Activated CD4-positive, alpha-beta T cell treated with anti-CD3 and anti-CD28 coated beads, Interleukin-2, amount 50 U/mL, for 24 hours (primary cell): ENCODE measurements at regions not wholly inside any gene's neighbourhood (a gene's known extent, or its start where the extent isn't known, plus 50 kb on each side); places are given as distances from the start of the nearest gene placed in this dataset.
"Not testable (repeated sequence)": the region's sequence is repeated elsewhere in the genome, so short reads cannot be mapped to it uniquely, and the experiment has no call there.

Experiments used
- DNase-seq, 2 donors: peaks; one replicate each; pipeline ENCODE4 v3.0.0-alpha.2; 2020; ENCODE audit warnings: low read depth in 1 of 2, low spot score in 1 of 2

GRCh38 chr2:125341353-125341752 is 1314.6 kb upstream of the GYPC start:
- no peak for DNase-seq

- not testable (repeated sequence) for DNase-seq
Measured at GRCh38 chr2:125353542-125353941, 1302.4 kb upstream of the GYPC start.

DNA sequence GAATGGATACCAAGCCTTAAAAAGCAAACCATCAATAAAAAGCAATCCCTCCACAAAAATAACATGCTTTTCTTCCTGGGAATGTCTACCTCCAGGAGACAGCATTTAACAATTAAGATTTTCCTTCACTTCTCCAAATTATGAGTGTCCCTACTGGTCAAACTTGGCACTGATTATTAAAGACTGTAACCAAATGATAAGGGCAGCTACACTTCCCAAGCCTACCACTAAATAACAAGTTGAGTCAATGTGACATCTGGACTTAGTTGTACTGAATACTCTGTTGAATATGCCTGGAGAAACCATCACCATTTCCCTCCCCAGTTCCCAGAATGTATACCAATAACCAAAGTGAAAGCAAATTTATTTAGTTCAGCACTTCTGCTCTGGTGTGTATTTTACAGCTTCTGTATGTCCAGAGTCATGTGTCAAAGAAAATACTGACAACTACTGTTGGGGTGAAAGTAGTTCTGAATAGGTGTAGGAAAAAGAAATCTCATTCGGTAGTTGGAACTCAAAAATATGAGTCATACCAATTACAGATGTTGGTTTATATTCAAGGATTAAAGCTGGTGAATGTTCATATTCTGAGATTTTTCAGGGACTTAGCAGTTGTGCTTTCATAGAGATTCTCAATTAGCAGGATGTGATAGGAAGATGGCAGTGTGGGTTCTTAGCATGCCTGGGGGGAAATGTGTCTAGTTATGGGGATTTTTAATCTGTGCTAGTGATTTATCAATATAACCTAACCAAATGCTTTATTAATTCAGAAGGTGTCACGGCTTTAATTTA is 1291.6 kb upstream of the GYPC start:
- no peak for DNase-seq

DNA sequence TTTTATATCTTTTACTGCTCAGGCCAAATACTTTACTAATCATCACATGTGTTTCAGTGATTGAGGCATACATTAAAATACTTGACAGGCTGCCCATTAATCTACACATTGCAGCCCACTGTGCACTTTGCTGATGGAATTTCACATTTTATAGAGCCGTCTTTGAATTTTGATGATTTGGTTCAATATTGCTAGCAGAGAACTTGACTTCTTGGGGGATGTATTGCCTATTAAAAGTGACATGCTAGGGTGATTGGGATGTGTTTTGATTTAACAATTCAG is 1291.0 kb upstream of the GYPC start:
- DNase-seq: no peak

DNA sequence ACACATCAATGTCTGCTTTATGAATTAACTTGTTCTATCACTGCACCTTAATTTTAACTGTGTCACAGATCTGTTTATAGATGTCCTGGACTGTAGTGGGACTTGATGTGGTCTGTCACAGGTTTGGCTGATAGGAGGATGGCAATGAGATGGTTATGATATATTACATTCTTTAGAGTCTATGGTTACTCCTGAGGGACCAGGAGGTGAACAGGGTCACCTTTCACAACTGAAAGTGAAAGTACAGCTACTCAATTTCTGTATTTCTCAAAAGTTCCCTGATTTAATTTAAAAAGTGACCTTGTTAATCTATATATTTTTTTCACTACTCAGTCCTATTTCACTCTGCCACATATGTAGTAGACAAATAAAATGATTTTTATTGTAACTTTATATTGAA is 1284.1 kb upstream of the GYPC start:
- no peak for DNase-seq

GRCh38 chr2:125373293-125373692 is 1282.7 kb upstream of the GYPC start:
- DNase-seq: no peak

- no peak for DNase-seq
Measured at GRCh38 chr2:125386074-125386473, 1269.9 kb upstream of the GYPC start.

DNA sequence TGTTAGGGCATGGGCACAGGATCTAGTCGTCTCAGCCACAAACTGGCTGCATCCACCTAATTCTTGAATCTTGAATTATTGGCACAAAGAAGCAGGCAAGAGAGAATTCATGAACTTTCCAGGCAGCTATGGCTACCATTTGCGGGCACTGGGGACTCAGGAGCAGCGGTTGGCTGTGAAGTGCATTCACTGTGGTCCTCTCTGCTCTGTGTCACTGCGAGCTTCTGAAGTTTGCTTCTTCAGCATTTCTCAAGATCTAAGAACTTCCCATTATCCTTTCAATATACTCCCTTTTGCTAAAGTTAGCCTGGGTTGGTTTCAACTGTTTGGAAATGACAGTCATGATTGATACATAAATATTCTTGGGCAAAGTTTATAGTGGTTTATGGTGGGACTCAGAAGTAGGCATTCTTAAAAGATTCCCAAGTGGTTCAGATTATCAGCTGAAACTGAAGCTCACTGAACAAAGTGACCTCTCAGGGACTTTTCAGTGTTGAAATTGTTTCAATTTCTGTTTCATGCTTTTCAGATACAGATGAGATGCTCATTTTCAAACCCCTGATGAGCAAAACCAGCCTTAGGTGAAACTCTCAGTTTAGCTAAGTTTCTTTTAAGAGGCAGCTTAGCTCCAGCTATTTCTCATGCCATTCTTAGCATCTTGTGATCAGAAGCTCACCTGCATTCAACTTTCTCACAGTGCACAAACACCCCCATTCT is 1258.3 kb upstream of the GYPC start:
- DNase-seq: no peak

DNA sequence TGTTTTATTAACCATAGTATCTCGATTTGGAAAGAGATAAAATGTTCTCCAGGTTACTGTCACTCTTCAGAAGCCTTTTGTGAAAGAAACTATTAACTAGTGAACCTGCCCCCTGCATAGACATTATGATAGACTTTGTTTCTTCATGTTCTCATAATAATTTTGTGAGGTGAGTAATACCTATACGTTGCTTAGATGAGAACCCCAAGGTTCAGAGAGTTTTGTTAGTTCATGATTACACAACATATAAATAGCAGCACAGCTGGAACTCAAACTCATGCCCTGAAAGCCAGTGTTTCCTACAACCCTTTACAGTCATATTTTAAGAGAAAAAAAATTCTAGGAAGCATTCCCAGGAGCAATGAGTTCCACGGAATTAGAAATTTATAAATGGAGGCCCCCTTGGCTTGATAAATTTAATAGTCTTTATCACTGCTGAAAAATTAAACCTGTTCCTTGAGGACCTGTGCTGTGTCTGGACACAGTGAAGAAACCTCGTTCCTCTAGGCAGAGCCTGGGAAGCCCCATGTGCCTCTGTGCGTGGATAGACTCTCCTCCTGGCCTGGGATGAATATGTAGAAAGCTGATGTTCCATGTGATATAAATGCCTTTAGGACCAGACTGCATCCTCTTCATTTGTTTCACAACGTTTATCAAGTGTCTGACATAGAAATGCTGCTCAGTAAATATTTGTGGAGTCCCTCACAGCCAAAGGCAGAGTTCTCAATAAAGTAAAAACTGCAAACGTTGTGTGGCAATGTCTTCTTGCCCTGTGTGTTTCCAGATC is 1257.0 kb upstream of the GYPC start:
- no peak for DNase-seq

DNA sequence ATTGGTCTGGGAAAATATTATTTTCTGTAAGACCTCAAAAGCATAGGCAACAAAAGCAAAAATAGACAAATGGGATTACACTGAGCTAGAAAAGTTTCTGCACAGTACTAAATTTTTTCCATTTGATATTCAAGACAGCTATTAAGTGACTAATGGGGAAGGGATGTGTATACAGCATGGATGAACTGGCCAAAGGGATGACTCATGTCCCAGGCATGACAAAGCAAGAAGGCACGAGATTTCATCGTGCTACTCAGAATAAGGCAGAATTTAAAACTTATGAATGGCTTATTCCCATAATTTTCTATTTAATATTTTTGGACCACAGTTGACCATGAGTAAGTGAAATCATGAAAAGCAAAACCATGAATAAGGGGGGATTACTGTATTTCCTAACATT is 1250.1 kb upstream of the GYPC start:
- DNase-seq: no peak

DNA sequence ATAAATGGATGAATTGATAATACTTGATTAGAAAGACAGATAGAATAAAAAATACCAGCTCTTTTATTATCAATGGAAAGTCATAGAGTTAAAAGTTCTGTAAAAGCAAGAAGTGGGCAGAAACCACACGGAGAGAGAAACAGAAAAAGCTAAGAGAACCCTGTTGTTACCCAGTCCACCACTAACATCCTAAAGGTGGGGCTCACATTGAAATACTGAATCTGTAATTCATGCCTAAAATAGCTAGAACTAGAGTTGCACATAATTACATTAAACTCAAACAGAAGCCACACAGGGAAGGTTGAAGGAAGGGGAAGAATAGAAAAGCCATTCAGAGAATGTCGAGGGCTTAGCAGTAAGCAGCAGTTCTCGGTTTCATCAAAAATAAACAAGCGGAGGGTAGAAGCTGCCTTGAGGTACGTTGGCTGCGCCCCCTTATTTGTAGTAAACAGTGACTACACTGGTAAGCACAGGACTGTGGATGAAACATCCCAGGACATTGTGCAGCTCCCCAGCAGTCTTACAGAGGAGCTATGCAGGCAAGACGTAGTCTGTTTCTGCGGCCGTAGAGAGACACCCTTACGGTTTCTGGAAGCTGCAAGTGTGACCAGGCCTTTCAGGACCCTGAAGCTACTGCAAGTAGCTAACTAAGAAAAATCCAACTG is 1247.0 kb upstream of the GYPC start:
- no peak for DNase-seq

- DNase-seq: no peak
Measured at GRCh38 chr2:125418483-125418882, 1237.5 kb upstream of the GYPC start.

- not testable (repeated sequence) for DNase-seq
Measured at GRCh38 chr2:125422198-125422770, 1233.7 kb upstream of the GYPC start.

DNA sequence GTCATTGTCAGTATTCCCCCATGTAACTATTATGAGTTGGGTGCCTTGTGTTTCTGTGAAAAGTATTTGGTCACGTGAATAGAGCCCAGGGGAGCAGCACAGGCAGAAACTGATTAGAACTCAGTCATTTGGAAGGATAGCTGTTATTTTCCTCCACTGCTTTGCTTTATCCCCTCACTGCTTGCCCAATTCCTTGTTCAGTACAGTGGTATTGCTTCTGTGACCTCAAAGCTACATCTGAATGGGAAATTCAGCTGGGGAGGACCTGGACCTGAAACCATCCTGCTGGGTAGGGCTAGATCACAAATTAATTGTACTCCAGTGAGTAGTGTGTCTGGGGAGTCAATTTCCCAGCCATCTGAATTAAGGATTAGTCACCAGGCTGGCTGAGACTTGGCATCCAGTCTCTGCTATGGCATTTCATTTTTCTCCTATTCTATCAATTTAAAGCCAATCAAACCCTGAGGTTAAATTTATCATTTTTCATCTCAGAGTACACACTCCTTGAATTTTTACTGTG is 1231.6 kb upstream of the GYPC start:
- DNase-seq: no peak

- no peak for DNase-seq
Measured at GRCh38 chr2:125427721-125428315, 1228.1 kb upstream of the GYPC start.

GRCh38 chr2:125444106-125444505 is 1211.9 kb upstream of the GYPC start:
- no peak for DNase-seq

DNA sequence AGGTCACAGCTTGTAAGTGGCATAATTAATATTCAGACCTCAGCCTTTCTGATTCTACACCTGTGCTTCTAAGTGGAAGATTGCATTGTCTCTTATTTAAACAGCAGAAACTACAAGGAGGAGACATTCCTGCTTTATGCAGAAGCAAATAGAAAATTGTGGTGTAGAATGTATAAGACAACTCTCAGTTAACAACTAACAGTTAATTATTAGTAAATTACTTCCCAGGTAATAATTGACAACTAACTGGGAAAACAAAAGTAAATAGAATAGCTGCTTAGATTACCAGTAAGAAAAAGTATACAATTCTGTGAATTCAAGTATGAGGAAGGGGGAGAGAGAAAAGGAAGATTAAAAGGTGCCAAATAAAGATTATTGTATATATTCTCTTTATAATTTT is 1210.5 kb upstream of the GYPC start:
- no peak for DNase-seq

DNA sequence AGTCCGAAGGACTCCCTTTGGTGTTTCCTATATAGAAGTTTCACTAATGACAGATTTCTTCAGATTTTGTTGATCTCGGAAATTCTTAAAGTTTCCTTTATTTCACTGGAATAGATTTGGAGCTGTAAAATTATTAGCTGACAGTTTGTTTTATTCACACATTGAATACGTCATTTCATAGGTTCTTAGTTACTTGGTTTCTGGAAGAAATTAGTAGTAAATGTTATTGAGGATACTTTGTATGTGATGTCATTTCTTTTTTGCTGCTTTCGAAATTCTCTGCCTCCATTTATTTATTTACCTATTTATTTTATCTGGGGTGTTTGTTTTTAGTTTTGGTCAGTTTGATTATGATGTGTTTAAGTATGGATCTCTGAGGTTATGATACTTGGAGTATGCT is 1205.9 kb upstream of the GYPC start:
- DNase-seq: no peak

GRCh38 chr2:125455110-125455509 is 1200.8 kb upstream of the GYPC start:
- DNase-seq: no peak

DNA sequence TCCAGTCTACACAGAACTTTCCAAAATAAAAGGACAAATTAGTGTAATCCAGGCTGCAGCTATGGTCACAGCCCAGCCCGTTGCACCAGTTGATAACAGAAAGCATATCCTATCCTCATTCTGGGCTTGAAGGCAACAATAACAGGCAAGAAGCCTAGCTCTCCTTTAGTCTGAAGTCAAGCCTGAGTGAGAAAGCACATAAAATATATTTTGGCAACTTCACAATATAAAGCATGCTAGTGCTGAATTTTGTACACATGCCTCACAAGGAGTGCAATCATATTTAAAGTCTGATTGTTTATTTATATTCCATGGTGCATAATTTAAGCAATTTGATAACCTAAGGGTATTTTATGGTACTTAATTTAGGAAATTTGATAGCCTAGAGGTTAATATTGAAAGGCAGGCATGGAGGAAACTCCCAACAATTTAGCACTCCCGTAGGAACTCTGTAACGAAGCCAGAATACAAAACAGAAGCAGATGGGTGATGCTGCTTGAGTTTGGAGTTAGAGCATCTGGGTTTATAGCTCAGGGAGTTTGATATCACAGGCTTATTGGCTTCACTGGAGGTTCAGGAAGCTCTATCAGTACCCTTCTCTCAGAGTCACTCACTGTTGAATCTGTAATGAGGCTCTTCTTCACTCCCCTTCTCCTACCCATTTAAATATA is 1199.1 kb upstream of the GYPC start:
- no peak for DNase-seq
